ENCODE measurements at regions not wholly inside any gene's neighbourhood (a gene's known extent, or its start where the extent isn't known, plus 50 kb on each side); places are given as distances from the start of the nearest gene placed in this dataset.

DNA sequence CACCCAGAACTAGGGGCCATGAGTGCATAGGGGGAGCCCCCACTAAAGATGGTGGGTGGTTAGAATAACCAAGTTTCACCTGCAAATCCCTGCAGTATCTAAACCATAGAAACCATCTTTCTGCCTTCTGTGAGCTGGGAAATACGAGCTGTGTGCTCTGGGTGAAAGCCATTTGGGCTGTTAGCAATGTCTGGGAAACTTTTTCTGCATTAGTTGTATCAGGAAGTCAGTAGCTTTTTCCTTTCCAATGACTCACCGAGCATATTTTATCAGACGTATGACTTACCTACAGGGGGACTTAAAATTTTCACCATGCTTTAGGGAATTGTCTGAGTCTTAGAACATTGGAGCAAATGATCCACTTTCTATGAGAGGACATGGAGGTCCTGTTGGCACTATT lies 584.0 kb downstream of the QKI start:
- Mint-ChIP-seq H3K27me3 (ENCODE audit: insufficient read depth, unreplicated experiment) (no peaks in the 10 kb centered on the region), H3K4me3 (ENCODE audit: unreplicated experiment) (no peak overlapping the region), H3K36me3 (ENCODE audit: insufficient read depth, unreplicated experiment) (peaks cover 6% of the 10 kb centered on the region), H3K9me3 (ENCODE audit: unreplicated experiment) (no peaks in the 10 kb centered on the region), H3K27ac (ENCODE audit: low read depth, unreplicated experiment) (no peak overlapping the region), H3K4me1 (ENCODE audit: insufficient read depth, unreplicated experiment) (no peaks in the 10 kb centered on the region)
- CTCF ChIA-PET, result interaction anchor here (0.6 kb wide), 1 partner anchor 913 kb away, joined by 3 read pairs; no protein-coding TSS in a partner anchor
- no peak for TF ChIP-seq CTCF (IDR thresholded peaks at IDR 0.05; ENCODE audit: unreplicated experiment)
- no peak for DNase-seq (ENCODE audit: unreplicated experiment)
- POLR2A ChIA-PET, result no interaction called here
- no TSS peak for BruUV-seq (replicated peaks)
- intact Hi-C loops (cut with micrococcal nuclease), result no loop called here

GRCh38 chr6:163996491-163996890 lies 582.0 kb downstream of the QKI start:
- Mint-ChIP-seq H3K9me3 (ENCODE audit: unreplicated experiment) (no peaks in the 10 kb centered on the region), H3K4me1 (ENCODE audit: insufficient read depth, unreplicated experiment) (no peaks in the 10 kb centered on the region), H3K4me3 (ENCODE audit: unreplicated experiment) (no peak overlapping the region), H3K27me3 (ENCODE audit: insufficient read depth, unreplicated experiment) (no peaks in the 10 kb centered on the region), H3K27ac (ENCODE audit: low read depth, unreplicated experiment) (no peak overlapping the region), H3K36me3 (ENCODE audit: insufficient read depth, unreplicated experiment) (no peaks in the 10 kb centered on the region)
- ChIA-PET POLR2A (no interaction called here), CTCF (interaction anchor here (0.5 kb wide), 1 partner anchor 1236 kb away, joined by 4 read pairs; no protein-coding TSS in a partner anchor)
- BruUV-seq (replicated peaks), result no TSS peak
- intact Hi-C loops (cut with micrococcal nuclease), result no loop called here
- no peak for TF ChIP-seq CTCF (IDR thresholded peaks at IDR 0.05; ENCODE audit: unreplicated experiment)
- no peak for DNase-seq (ENCODE audit: unreplicated experiment)

GRCh38 chr6:163994566-163994965 lies 580.0 kb downstream of the QKI start:
- intact Hi-C loops (cut with micrococcal nuclease), result no loop called here
- H3K4me3 Mint-ChIP-seq (ENCODE audit: unreplicated experiment), result no peak overlapping the region
- no peaks in the 10 kb centered on the region for H3K4me1 Mint-ChIP-seq (ENCODE audit: insufficient read depth, unreplicated experiment)
- H3K36me3 Mint-ChIP-seq (ENCODE audit: insufficient read depth, unreplicated experiment), result no peaks in the 10 kb centered on the region
- POLR2A ChIA-PET, result no interaction called here
- H3K27me3 Mint-ChIP-seq (ENCODE audit: insufficient read depth, unreplicated experiment), result no peaks in the 10 kb centered on the region
- CTCF ChIA-PET, result no interaction called here
- DNase-seq (ENCODE audit: unreplicated experiment), result no peak
- no peak for TF ChIP-seq CTCF (IDR thresholded peaks at IDR 0.05; ENCODE audit: unreplicated experiment)
- no TSS peak for BruUV-seq (replicated peaks)
- H3K27ac Mint-ChIP-seq (ENCODE audit: low read depth, unreplicated experiment), result no peak overlapping the region
- H3K9me3 Mint-ChIP-seq (ENCODE audit: unreplicated experiment), result no peaks in the 10 kb centered on the region

DNA sequence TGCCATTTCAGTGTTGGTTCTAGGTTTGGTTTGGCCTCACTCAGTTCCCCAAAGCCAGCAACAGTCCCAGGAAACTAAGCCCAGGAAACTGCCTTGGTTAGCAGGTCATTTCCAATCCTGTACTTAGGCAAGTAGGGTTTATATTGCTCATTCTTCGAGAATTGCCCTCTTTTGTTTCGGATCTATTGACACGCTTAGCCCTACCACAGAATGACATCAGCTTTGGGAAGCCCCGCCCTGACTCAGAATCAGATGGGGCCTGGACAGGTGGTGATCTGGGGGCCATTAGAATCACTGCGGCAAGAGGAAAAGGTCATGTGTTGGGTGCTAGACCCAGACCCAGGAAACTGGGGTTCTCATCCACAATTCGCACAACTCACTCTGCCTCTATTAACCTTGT lies 578.2 kb downstream of the QKI start:
- H3K27ac Mint-ChIP-seq (ENCODE audit: low read depth, unreplicated experiment), result no peak overlapping the region
- no TSS peak for BruUV-seq (replicated peaks)
- DNase-seq (ENCODE audit: unreplicated experiment), result no peak
- no peaks in the 10 kb centered on the region for H3K9me3 Mint-ChIP-seq (ENCODE audit: unreplicated experiment)
- no peaks in the 10 kb centered on the region for H3K36me3 Mint-ChIP-seq (ENCODE audit: insufficient read depth, unreplicated experiment)
- POLR2A ChIA-PET, result no interaction called here
- H3K27me3 Mint-ChIP-seq (ENCODE audit: insufficient read depth, unreplicated experiment), result no peaks in the 10 kb centered on the region
- no peak for TF ChIP-seq CTCF (IDR thresholded peaks at IDR 0.05; ENCODE audit: unreplicated experiment)
- H3K4me3 Mint-ChIP-seq (ENCODE audit: unreplicated experiment), result no peak overlapping the region
- intact Hi-C loops (cut with micrococcal nuclease), result no loop called here
- H3K4me1 Mint-ChIP-seq (ENCODE audit: insufficient read depth, unreplicated experiment), result no peaks in the 10 kb centered on the region
- CTCF ChIA-PET, result interaction anchor here (0.6 to 1.0 kb wide), 2 partner anchors 247 to 1065 kb away, joined by 3 to 4 read pairs; no protein-coding TSS in a partner anchor
